Epithelial cell of esophagus (primary cell): ENCODE measurements at regions not wholly inside any gene's neighbourhood (a gene's known extent, or its start where the extent isn't known, plus 50 kb on each side); places are given as distances from the start of the nearest gene placed in this dataset.

ENCODE experiments used
- DNase-seq: peaks from one replicate; pipeline ENCODE4 v3.0.0; 2010; ENCODE audit warnings: low read depth
- H3K4me3 ChIP-seq: 2 replicates; pipeline ENCODE4 v1.5.1; 2011; ENCODE audit warnings: mild to moderate bottlenecking, low read length, control low read depth
- TF ChIP-seq, protein P1 (sequence below): IDR thresholded peaks from 2 replicates; pipeline ENCODE4 v1.5.1; 2011; ENCODE audit warnings: low read depth, mild to moderate bottlenecking, low read length, control low read depth, inconsistent platforms; ENCODE audit not compliant: insufficient read depth; ENCODE audit errors: missing control alignments

DNA sequence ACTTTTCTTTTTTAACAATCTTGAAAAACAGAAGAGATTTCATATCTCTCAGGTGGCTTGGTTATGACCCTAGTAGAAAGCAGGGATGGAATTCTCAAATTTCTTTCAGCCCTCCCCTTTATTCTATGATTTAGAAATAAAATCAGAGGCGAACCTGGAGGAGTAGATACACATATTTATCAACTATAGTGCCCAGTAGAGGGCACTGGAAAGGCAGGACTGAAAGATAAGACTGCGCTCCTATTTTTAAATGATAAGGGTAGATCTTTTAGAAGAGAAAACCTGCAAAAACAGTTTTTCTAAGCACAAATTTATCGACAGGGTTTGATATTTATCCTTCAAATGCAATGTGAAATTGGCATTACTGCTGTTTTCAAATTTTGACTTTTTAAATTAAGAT lies 1296.6 kb downstream of the EPHA7 start:
- no peak overlapping the region for H3K4me3 ChIP-seq
- DNase-seq: peak; percentile 10
- TF ChIP-seq, protein P1, sequence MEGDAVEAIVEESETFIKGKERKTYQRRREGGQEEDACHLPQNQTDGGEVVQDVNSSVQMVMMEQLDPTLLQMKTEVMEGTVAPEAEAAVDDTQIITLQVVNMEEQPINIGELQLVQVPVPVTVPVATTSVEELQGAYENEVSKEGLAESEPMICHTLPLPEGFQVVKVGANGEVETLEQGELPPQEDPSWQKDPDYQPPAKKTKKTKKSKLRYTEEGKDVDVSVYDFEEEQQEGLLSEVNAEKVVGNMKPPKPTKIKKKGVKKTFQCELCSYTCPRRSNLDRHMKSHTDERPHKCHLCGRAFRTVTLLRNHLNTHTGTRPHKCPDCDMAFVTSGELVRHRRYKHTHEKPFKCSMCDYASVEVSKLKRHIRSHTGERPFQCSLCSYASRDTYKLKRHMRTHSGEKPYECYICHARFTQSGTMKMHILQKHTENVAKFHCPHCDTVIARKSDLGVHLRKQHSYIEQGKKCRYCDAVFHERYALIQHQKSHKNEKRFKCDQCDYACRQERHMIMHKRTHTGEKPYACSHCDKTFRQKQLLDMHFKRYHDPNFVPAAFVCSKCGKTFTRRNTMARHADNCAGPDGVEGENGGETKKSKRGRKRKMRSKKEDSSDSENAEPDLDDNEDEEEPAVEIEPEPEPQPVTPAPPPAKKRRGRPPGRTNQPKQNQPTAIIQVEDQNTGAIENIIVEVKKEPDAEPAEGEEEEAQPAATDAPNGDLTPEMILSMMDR: peak; percentile 49

DNA sequence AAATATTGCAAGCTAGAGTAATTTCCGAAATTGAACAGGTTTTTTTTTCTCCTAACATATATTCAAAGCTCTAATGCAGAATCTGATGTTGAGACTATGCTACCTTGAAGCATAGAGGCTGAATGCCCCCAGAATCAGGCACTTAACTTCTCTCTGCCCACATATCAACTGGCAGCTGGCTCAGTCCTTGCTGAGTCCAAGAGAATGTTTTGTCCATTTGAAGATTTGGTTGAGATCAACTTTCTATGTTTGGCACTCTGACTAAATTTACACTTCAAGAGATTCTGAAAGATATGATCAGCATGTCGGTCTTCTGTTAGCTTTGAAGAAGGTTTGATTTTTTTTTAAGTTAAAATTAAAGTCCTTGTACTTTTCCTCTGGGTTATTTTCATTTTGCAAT lies 1298.1 kb downstream of the EPHA7 start:
- no peak for DNase-seq
- TF ChIP-seq, protein P1: no peak

DNA sequence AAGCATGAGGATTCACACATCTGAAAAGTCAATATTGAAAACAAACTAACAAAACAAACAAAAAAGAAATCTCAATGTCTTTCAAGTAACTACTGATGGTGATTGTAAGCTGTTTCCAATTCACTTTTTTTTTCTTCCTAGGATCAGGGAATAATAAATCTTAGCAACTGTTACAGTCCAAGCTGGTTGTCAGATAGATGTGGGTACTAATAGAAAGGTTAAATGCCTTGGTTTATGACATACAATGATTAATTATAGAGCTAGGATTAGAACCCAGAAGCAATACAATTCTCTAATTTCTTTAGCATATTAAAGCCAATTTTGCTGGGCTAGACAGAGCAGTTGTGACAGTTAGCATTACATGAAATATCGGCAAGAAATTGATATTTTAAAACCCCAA lies 1301.6 kb downstream of the EPHA7 start:
- no peak overlapping the region for H3K4me3 ChIP-seq
- TF ChIP-seq, protein P1: no peak
- no peak for DNase-seq

More for the DNA sequence above, 1298.1 kb downstream of the EPHA7 start:
- H3K4me3 ChIP-seq: no peak overlapping the region

DNA sequence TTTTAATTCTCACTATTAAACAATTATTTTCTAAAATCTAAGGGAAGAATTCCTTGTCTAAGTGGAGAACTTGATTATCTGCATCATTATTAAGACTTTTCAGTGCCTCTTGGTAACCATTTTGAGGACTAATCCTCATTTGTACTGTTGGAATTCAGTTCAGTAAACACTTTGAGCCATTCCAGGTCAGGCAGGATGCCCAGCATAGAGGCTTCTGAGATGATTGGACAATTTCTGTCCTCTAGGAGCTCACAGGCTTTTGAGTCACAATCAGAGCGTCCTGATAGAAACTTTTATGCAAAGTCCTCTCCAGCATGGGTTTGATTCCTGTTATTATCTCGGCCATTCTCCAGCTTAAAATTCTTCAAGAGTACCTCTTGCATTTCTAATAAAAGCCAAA lies 1304.6 kb downstream of the EPHA7 start:
- TF ChIP-seq, protein P1: no peak
- no peak overlapping the region for H3K4me3 ChIP-seq
- no peak for DNase-seq

DNA sequence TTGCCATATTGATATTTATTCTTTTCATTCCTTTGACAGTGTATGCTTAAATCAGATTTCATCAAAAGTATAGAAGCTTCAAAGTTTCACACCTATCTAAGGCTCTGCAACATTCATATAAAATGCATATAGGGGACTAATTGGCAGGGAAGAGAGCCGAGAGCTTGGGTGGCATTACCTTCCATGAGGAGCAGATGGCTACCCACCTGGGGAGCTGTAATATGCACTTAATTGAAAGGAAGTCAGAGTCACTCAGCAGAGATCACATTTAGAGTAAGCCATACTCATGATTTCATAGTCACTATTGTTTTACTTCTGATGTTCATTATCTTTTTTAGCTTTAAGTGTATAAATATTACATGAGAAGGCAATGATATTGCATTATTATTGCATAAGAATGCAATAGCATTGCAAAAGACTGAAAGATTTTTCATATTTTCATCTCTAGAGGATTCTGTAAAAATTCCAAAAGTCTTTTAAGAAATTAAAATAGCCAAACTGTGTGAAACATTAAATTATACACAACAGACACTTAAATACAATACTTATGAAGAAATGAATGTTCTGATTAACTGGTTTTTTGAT lies 1305.2 kb downstream of the EPHA7 start:
- TF ChIP-seq, protein P1: no peak
- no peak for DNase-seq
- no peak overlapping the region for H3K4me3 ChIP-seq

DNA sequence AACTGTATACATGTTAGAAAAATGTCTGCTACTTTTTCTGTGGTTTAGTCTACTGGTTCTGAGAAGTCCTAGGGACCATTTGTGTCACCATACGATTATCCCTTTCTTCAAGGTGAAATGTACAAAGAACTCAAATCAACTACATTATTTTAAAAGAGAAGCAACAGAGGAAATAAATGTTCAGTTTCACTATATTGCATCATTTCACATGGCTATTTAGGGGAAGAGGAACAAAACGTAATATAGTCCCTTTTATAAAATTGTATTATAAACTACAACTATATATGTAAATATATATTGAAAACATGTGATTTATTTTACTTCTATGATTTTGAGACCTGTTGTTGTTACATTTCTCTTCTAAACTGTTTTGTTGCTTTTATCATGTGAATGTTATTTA lies 1308.0 kb downstream of the EPHA7 start:
- no peak overlapping the region for H3K4me3 ChIP-seq
- TF ChIP-seq, protein P1: no peak
- DNase-seq: no peak

DNA sequence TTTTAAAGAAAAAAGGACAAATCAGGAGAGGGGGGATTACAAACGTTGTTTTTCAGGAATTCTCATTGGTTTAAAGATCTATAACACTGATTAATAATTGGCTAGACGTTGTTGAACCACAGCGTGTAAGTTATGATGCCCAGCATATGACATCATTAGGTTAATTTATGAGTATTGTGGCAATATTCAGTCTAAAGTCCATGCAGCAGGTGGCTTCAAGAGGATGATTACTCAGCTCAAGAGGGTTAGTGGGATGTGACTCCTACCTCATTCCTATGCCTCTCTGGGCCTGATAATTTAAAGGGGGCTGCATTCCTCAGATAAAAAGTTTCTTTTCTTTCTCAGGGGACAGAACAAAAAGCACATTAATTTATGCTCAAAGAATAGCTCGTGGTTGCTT lies 1309.0 kb downstream of the EPHA7 start:
- no peak overlapping the region for H3K4me3 ChIP-seq
- no peak for DNase-seq
- TF ChIP-seq, protein P1: no peak
